IMR-90 (cell line): ENCODE measurements at regions not wholly inside any gene's neighbourhood (a gene's known extent, or its start where the extent isn't known, plus 50 kb on each side); places are given as distances from the start of the nearest gene placed in this dataset.

ENCODE experiments used
- ATAC-seq: fragments of 200-7000 bp; cut with Tn5 transposase; 2 replicates; pipeline ENCODE4 v1.9.1; 2020; ENCODE audit warnings: low read depth, mild to moderate bottlenecking, moderate library complexity
- BruUV-seq: library from RNA; stranded (reverse); fragments of 400-500 nt; replicated peaks from 2 replicates; lab custom pipeline; 2021; lab: Mats Ljungman, UMichigan
- CTCF ChIA-PET: fragments of 300-600 bp; formaldehyde crosslinking; extraction: SDS; loops from one replicate; lab custom pipeline; 2021; ENCODE audit warnings: antibody characterized with exemption; lab: Yijun Ruan, JAX
- POLR2A ChIA-PET: fragments of 300-600 bp; sonication (Branson Sonifier 250); formaldehyde crosslinking; loops from one replicate; lab custom pipeline; 2022; ENCODE audit warnings: antibody characterized with exemption; ENCODE audit not compliant: unreplicated experiment; lab: Charles Lee
- DNase-seq: peaks from one replicate; pipeline ENCODE4 v3.0.0; 2013
- H2AFZ ChIP-seq: replicated peaks from 2 replicates; pipeline ENCODE3; 2013; ENCODE audit warnings: low read length, mild to moderate bottlenecking; ENCODE audit not compliant: poor library complexity
- H2AK5ac ChIP-seq: 2 replicates; pipeline ENCODE4 v1.6.1; 2013; ENCODE audit warnings: low read depth, low read length, inconsistent platforms
- H2AK9ac ChIP-seq: replicated peaks from 2 replicates; pipeline ENCODE3; 2013; ENCODE audit warnings: mild to moderate bottlenecking, low read depth, low read length, moderate library complexity; ENCODE audit not compliant: poor library complexity
- H2BK120ac ChIP-seq: 2 replicates; pipeline ENCODE4 v1.6.1; 2013; ENCODE audit warnings: low read depth, low read length, inconsistent platforms
- H2BK15ac ChIP-seq: 3 replicates; pipeline ENCODE4 v1.6.1; 2013; ENCODE audit warnings: low read depth, low read length, inconsistent platforms
- H2BK20ac ChIP-seq: 2 replicates; pipeline ENCODE4 v1.6.1; 2013; ENCODE audit warnings: low read depth, mild to moderate bottlenecking, inconsistent platforms, low read length, moderate library complexity
- H2BK5ac ChIP-seq: 2 replicates; pipeline ENCODE4 v1.6.1; 2013; ENCODE audit warnings: mild to moderate bottlenecking, low read depth, low read length, inconsistent platforms; ENCODE audit not compliant: poor library complexity, severe bottlenecking
- H3K14ac ChIP-seq: replicated peaks from 2 replicates; pipeline ENCODE4 v1.6.1; 2013; ENCODE audit warnings: low read depth, low read length, inconsistent platforms
- H3K18ac ChIP-seq: 2 replicates; pipeline ENCODE4 v1.6.1; 2013; ENCODE audit warnings: low read depth, low read length, control low read depth
- H3K23ac ChIP-seq: 2 replicates; pipeline ENCODE4 v1.6.1; 2013; ENCODE audit warnings: low read depth, low read length, inconsistent platforms
- H3K27ac ChIP-seq: 2 replicates; pipeline ENCODE4 v1.5.1; 2013; ENCODE audit warnings: mild to moderate bottlenecking, control low read depth, low read length; ENCODE audit not compliant: insufficient read depth
- H3K27me3 ChIP-seq: 2 replicates; pipeline ENCODE4 v1.6.1; 2013; ENCODE audit warnings: low read length; ENCODE audit not compliant: control insufficient read depth, insufficient read depth
- H3K36me3 ChIP-seq: 2 replicates; pipeline ENCODE4 v1.6.1; 2013; ENCODE audit warnings: low read length, mixed read lengths; ENCODE audit not compliant: control insufficient read depth, insufficient read depth
- H3K4ac ChIP-seq: 2 replicates; pipeline ENCODE4 v1.6.1; 2013; ENCODE audit warnings: low read depth, low read length, inconsistent platforms
- H3K4me1 ChIP-seq: 2 replicates; pipeline ENCODE4 v1.6.1; 2013; ENCODE audit warnings: low read length, mixed read lengths; ENCODE audit not compliant: control insufficient read depth, insufficient read depth
- H3K4me2 ChIP-seq: 2 replicates; pipeline ENCODE4 v1.6.1; 2013; ENCODE audit warnings: low read depth, mild to moderate bottlenecking, control low read depth, low read length, moderate library complexity
- H3K4me3 ChIP-seq: 2 replicates; pipeline ENCODE4 v1.5.1; 2013; ENCODE audit warnings: low read depth, mild to moderate bottlenecking, control low read depth, low read length, moderate library complexity; ENCODE audit not compliant: insufficient read depth
- H3K56ac ChIP-seq: 2 replicates; pipeline ENCODE4 v1.6.1; 2013; ENCODE audit warnings: low read length, inconsistent platforms; ENCODE audit not compliant: insufficient read depth; ENCODE audit errors: extremely low read depth
- H3K79me1 ChIP-seq, 2 experiments: 2 replicates each; pipeline ENCODE4 v1.6.1; 2013; ENCODE audit warnings: low read length in 2 of 2, inconsistent platforms in 1 of 2, low read depth in 1 of 2
- H3K9ac ChIP-seq: 2 replicates; pipeline ENCODE4 v1.6.1; 2013; ENCODE audit warnings: low read depth, low read length, control low read depth
- H3K9me1 ChIP-seq: 2 replicates; pipeline ENCODE4 v1.6.1; 2013; ENCODE audit warnings: low read length, inconsistent platforms; ENCODE audit not compliant: insufficient read depth
- H3K9me3 ChIP-seq: 2 replicates; pipeline ENCODE4 v1.6.1; 2013; ENCODE audit warnings: low read length; ENCODE audit not compliant: control insufficient read depth, insufficient read depth
- H4K20me1 ChIP-seq: 2 replicates; pipeline ENCODE4 v1.6.1; 2013; ENCODE audit warnings: low read length, inconsistent platforms; ENCODE audit not compliant: insufficient read depth
- H4K5ac ChIP-seq: 2 replicates; pipeline ENCODE4 v1.6.1; 2013; ENCODE audit warnings: mild to moderate bottlenecking, low read depth, low read length, control low read depth
- H4K8ac ChIP-seq, 2 experiments: 2 replicates each; pipeline ENCODE4 v1.6.1; 2013; ENCODE audit warnings: low read depth in 2 of 2, low read length in 2 of 2, control low read depth in 1 of 2, inconsistent platforms in 1 of 2
- H4K91ac ChIP-seq: 2 replicates; pipeline ENCODE4 v1.6.1; 2013; ENCODE audit warnings: low read depth, low read length, inconsistent platforms; ENCODE audit not compliant: insufficient read depth
- FOS ChIP-seq: fragments of 150-350 bp; IDR thresholded peaks from 2 replicates; pipeline ENCODE4 v1.6.1; 2016; ENCODE audit warnings: low read depth, low read length
- WGBS, 2 experiments: methylation state at CpG; one replicate each; pipeline versions ENCODE4 v1.1.5 to v1.1.7; 2013; ENCODE audit warnings: missing lambda C conversion rate in 2 of 2; ENCODE audit not compliant: insufficient read length in 1 of 2; ENCODE audit errors: extremely low coverage in 2 of 2; 5-methylcytosine and 5-hydroxymethylcytosine counted together
- dilution Hi-C: fragments of 300-500 bp; cut with HindIII; formaldehyde crosslinking; loops from one replicate; pipeline ENCODE4 v1.14.3; 2018; ENCODE audit warnings: low sequenced_read_pairs; ENCODE audit not compliant: unreplicated experiment
- in situ Hi-C: fragments of 300-500 bp; cut with MboI; formaldehyde crosslinking; loops from 3 replicates; pipeline ENCODE4 v1.14.3; 2019; ENCODE audit warnings: low sequenced_read_pairs, inconsistent platforms, mixed read lengths
- intact Hi-C: fragments of 100-400 bp; cut with micrococcal nuclease; formaldehyde crosslinking; loops from 2 replicates; pipeline ENCODE4 v1.10.0; 2022
- TF ChIP-seq, protein P1 (sequence below): fragments of 150-350 bp; IDR thresholded peaks from 2 replicates; pipeline ENCODE4 v1.6.1; 2017; ENCODE audit warnings: mild to moderate bottlenecking, antibody characterized with exemption, low read length, low read depth

DNA sequence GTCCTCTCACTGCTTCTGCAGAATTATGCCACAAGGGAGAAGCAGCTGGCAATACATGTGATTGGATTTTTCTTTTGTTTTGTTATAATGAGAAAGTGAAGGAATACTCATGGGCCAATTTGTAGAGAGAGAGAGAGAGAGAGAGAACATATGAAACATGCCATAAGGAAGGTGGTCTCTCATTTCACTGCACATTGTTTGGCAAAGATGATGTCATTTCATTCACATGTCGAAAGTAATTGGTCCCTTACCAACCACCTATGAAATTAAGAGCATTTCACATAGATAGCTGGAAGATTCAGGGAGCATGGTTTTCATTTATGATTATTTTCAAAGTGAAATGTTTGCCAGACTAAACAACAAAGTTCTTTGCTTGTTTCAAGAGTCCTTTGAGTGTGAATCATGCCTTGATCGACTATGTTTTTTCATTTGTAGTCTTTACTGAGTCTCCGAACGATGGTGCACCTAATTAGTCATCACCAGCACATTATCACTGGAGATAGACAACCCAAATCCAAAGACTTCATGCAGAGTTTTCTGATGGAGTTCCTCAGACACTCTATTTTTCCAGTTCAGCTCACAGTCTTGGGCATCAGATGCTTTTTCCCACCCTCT lies 130.1 kb upstream of the ZEB1 start:
- H3K36me3 ChIP-seq, result no peaks in the 10 kb centered on the region
- dilution Hi-C loops, result no loop called here

More for the DNA sequence above, 130.1 kb upstream of the ZEB1 start:
- Histone ChIP-seq H3K23ac (no peak overlapping the region), H3K4me2 (peak overlapping the region; percentile 78; the same call in 1 of the 2 replicates), H3K14ac (peak overlapping the region; percentile 6), H2AK9ac (no peak overlapping the region), H2BK20ac (peak overlapping the region; percentile 62), H4K5ac (no peak overlapping the region), H2BK15ac (no peak overlapping the region), H2AK5ac (no peak overlapping the region), H3K27me3 (no peaks in the 10 kb centered on the region), H3K79me1 (no peaks in the 10 kb centered on the region), H3K4me1 (peaks cover 8% of the 10 kb centered on the region), H3K9me3 (no peaks in the 10 kb centered on the region; the same call in 1 of the 2 replicates), H3K4ac (0 out of 2 replicates have a peak overlapping the region, but pooled peaks have one; percentile 39), H3K18ac (peak overlapping the region; percentile 48), H2BK5ac (peak overlapping the region; percentile 59), H2BK120ac (peak overlapping the region; percentile 30), H3K27ac (no peak overlapping the region), H4K20me1 (no peaks in the 10 kb centered on the region), H2AFZ (no peak overlapping the region), H4K91ac (no peak overlapping the region; the same call in 1 of the 2 replicates), H3K4me3 (no peak overlapping the region), H3K9ac (no peak overlapping the region), H3K9me1 (peaks cover 3% of the 10 kb centered on the region; the same call in 1 of the 2 replicates), H3K56ac (no peak overlapping the region), H4K8ac (no peak overlapping the region)
- intact Hi-C loops (no loop called here), in situ Hi-C loops (no loop called here)
- POLR2A ChIA-PET, result no interaction called here
- DNase-seq (peak; percentile 76), ATAC-seq (peak; percentile 90)
- TF ChIP-seq FOS, result peak; percentile 81
- TF ChIP-seq, protein P1, sequence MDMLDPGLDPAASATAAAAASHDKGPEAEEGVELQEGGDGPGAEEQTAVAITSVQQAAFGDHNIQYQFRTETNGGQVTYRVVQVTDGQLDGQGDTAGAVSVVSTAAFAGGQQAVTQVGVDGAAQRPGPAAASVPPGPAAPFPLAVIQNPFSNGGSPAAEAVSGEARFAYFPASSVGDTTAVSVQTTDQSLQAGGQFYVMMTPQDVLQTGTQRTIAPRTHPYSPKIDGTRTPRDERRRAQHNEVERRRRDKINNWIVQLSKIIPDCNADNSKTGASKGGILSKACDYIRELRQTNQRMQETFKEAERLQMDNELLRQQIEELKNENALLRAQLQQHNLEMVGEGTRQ, result no peak
- no TSS peak for BruUV-seq
- CTCF ChIA-PET, result no interaction called here
- 0% methylated on average over 1 of the region's 4 CpGs; no CpG with 5 or more reads in 1 of the 2 experiments for WGBS, 2 experiments
